ENCODE measurements at regions not wholly inside any gene's neighbourhood (a gene's known extent, or its start where the extent isn't known, plus 50 kb on each side); places are given as distances from the start of the nearest gene placed in this dataset.
"Not testable (repeated sequence)": the region's sequence is repeated elsewhere in the genome, so short reads cannot be mapped to it uniquely, and the experiment has no call there.

DNA sequence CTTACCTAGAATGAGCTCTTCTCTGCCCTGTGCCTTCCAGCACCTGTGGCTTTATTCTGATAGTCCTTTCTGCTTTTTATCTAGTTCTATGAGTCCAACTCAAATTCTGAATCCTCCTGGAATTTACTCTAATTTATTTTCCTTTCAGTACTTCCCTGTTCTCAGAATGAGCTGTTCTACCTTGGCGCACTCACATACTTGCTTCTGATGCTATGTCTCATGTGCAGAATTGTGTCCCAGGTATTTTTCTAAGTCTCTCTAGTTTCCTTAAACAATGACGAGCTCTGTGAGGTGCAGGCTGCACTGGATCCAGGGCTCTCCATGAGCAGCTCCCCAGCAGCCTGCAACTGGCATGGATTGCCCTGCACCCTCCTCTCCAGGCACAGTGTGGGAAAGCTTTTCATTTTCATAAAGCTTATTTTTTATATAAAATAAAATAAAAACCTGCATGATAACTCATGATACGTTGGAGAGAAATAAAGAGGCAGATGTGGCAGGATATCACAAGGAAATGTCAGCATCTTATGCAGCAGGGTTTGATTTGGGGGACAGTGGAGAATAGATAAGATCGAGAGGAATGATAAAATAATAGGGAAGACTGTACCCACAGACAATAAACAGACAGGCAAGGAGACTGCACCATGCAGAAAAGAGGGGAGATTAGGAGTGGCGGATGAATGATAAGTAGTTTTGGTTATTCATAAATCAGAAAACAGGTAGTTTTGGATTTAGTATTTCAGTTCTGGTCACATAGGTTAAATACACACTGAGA is 258.2 kb upstream of the POM121L12 start:
- DNase-seq = no peak

DNA sequence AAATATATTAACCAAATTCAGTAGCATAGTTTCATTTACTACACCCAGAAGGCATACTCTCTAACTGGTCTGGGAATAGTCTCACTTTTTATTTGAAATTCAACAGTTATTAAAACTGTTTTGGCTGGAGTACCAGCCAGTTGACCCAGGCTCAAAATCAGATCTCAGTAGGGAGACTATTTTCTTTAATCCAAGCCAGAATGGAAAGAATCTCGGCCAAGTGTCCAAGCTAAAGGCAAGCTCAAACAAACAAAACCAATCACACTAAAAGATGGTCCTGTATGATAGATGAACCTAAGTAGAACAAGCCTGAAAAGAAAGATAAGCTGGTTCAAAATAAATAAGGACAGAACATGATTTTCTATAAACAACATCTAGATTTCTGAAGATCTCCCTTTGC is 259.6 kb upstream of the POM121L12 start:
- no peak for DNase-seq

DNA sequence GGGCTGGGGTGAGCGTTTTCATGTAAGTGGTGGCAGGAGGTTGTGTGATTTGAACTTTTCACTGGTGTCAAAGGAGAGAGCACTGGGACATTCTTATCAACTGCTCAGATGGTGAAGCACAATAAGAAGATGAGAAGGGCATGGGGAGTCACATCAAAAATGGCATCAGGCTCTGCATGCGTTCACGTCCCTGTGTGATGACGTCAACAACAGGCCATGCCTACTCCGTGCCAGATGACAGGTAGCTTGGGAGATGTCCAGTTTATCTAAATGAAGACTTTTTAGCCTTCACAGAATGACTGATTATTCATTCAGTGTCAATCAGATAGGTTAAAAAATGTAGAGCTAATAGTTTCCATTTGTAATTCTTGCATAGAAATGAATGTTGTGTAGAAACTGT is 264.3 kb upstream of the POM121L12 start:
- DNase-seq = no peak

DNA sequence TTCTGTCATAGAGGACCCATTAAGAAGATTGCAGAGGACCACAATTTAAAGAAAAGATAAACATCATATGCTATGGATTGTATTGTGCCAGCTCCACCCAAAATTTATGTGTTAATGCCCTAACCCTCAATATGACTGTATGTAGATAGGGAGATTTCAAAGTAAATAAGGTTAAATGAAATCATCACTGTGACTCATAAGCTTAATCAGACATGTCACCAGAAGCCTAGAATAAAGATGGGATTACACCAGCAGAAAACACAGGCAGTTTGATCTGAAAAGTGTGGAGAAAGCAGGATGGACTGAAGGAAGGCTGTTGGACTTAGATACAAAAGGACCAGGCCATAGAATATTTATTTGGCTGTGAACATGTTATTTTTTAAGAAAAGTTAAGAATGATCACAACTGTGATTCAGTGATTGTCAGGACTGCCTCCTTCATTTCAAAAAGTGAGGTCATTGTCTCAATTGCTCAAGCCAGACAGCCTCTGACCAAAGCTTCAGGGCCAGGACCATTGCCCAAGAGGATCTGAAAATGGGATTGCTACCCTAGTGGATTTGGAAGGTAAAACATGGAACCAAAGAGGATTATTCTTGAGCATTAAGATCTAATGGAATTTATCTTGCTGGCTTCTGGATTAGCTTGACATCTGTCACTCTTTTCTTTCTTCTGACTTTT is 270.8 kb upstream of the POM121L12 start:
- no peak for DNase-seq

DNA sequence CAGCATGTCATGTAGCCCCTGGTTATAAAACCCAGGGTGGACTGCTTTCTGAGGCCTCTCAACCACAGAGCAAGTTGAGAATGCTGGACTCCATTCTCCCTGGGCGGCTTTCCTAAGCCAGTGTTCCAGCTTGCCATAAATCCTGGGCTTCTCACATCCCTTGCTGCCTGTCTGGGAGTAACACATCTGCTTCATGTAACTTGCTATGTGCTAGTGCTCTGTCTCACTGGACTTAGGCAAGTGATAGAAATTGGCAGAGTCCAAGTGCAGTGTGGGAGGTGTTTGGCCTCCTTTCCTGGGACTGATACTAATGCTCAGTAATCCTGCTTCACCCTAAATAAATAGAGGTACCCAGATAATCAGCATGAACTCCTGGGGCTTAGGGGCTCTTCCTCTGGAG is 277.1 kb upstream of the POM121L12 start:
- no peak for DNase-seq

DNA sequence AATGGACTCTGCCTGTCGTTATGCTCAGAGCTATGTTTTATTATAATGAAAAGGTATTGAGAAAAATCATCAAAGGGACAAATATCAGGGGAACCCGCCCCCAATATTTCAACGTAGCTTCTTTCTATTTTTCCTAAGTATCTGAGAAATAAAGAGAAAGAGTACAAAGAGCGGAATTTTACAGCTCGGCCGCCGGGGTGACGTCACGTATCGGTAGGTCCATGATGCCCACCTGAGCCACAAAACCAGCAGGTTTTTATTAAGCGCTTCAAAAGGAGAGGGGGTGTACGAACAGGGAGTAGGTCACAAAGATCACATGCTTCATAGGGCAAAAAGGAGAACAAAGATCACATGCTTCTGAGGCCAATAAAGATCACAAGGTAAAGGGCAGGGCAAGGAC is 281.6 kb upstream of the POM121L12 start:
- DNase-seq = no peak

DNA sequence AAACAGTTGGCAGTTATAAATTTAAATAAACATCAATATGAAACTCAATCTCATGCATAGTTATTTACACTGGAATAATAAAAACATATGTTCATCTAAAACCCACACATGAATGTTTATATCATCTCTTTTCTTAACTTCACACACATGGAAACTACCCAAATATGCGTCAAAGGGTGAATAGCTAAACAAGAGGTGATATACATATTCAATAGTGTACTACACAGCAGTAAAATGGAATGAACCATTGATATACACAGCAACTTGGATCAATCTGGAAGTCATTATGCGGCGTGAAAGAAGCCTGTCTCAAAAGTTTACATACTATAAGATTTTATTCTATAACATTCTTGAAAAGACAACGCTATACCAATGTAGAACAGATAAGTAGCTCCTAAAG is 282.5 kb upstream of the POM121L12 start:
- DNase-seq = no peak

DNA sequence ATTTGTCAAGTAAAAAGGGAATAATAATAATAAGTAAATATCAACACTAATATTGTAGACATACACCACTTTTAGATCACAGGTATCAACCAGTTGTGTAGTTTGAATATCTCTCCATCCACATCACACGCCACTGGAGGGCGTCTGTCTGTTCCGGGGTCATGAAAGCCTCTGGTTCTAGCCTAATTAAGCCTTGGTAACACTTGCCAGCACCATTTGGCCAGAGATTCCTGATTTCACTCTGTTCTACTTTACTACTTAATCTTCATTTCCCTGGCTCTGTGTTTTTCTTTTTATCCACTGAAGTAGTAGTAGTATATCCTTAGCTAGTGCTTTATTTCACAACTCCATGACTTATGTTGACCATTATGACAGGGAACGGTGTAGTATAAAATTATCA is 285.6 kb upstream of the POM121L12 start:
- no peak for DNase-seq

DNA sequence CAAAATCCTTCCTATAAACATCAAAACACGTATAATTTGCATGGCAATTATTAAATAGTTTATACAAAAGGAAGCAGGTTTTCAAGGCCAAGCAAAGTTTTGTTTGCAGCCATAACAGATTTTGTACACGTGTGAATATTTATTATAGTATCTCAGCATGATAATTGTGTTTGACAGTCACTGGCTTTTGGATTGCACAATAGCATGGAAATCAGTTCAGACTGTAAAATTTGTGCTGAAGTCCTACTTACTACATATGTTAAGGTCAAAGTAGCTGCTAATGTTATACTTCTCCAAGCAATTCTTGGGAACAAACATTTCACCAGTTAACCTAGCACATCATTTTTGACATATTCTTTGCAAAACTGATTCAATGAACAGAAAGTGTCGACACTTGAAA is 287.6 kb upstream of the POM121L12 start:
- DNase-seq = no peak

DNA sequence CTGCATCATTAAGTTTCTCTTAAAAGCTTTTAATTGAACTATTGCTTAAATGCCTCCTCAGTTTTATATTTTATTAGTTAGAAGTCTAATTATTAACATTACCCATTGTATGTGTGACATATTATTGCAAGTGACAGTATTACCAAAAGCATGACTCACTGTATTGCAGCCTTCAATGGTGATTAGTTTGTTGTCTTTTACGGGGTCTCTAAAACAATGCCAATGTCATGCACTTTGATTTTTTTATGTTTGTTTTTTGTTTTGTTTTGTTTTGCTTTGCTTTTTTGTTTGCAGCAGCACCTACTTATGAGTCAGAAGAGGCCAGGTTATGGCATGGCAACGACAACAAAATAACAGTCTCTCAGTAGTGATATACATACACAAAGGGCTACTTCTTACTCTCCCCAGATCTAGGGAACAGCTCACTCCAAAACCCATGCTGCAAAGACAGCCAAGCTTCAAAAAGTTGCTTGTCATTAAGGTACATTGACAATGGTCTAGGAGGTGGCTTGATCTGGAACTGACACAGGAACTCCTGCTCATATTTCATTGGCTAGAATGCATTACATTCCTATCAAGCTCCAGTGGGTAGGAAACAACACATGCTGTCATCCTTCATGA is 293.7 kb upstream of the POM121L12 start:
- no peak for DNase-seq

DNA sequence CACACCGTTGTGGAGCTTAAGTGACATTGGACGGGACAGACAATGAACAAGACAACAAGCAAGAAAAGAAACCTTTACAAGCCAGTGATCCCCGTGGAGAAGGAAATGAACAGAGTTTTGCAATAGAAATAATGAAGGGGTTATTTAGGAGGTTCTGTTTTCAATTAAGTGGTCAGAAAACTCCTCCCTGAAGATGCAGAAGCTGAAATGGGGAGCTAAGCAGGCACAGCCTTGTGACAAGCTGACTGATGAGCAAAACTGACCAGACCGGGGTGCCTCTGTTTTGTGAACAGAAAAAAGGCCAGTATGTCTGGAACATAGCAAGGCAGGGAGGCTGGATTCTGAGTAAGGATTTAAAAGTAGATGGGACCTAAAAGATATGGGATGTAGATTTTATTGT is 299.8 kb upstream of the POM121L12 start:
- no peak for DNase-seq

DNA sequence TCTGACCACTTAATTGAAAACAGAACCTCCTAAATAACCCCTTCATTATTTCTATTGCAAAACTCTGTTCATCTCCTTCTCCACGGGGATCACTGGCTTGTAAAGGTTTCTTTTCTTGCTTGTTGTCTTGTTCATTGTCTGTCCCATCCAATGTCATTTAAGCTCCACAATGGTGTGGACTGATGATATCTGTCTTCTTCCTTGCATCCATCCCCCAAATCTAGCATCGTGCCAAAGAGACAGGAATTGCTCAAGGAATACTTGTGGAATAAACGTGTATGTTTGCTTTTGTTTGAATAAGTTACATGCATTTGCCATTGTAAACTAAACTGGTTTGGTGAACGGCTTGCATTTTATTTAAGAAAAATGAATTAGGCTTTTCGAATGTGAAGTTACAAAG is 306.8 kb upstream of the POM121L12 start:
- DNase-seq = not testable (repeated sequence)

DNA sequence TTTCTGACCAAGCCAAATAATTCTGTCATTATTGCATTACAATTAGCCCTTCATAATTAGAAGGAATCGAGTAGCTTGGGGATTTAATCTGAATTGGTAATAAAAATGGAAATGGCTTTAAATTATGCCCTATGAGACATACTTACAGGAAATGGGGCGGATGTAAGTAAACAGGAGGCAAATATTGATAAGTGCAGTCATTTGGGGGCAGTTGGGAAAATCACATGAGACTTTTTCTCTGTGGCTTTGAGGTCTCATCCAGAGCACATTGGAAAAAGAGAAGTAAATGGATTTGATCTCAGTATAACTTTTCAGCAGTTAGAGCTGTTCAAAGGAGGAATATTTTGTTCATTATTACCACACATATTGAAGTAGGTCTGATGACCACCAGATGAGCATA is 307.8 kb upstream of the POM121L12 start:
- no peak for DNase-seq

DNA sequence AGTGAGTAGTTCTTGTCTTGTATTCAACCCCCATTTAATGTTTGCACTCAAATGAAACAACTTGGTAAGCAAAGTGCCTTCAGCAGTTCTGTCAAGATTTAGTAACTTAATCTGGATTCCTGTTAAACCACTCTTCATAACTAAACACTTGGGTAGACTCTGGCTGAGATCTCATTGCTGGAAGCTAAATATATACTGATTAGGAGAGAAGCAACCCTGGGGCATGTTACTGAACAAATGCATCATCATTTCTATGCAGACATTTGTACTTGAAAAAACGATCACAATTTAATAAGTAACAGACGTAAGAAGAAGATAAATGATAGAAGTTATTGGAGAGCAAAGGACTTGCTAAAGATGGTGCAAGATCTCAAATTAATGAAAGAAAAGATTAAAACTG is 308.4 kb upstream of the POM121L12 start:
- DNase-seq = no peak

DNA sequence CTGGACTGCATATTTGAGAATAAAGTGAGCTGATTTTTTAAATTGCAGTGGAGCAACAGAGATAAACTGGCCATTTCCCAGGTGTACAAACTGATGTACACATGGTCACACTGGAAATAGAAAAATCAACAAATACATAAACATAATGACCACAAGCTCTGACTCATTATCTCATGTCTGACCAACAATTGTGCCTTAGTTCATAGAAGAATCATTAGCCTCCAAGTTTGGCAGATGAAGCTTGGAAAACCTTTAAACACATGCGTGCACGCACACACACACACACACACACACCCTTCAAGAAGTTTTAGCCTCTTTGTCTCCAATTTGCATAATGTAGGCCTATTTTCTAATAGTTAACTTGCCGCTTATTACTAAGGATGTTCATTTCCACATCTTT is 308.9 kb upstream of the POM121L12 start:
- no peak for DNase-seq

DNA sequence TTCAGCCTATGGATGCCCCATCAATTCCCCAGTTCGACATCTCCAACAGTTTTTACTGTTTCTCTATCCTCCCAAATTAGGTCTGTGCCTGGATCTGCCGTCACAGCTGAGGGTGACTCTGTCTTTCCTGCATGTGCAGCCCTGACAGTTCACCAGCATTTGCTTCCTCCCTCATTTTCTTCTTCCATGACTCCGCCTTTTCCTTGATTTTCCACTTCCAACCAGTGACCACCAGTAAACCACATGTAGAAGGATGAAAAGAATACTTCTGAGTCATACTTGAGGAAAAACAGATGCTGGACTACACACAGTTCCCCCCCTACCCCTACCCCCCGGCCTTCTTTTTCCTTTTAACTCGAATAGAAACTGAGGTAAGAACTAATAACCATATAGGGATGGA is 311.8 kb upstream of the POM121L12 start:
- no peak for DNase-seq

DNA sequence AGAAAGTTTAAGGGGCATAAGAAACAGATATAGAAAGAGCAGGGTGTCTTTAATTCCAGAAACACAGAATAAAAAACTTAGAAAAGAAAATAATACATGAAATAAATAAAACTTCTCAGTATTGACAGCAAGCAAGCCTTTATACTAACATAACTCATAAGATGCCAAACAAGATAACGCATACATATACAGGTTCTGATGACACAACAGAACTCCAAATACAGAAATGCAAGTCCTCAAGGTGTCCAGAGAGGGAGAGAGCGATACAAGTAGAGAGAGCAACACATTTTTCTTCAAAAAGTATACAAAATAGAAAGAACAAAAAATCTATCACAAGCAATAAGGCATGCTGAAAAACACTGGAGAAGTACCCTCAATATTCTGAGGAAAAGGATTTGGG is 314.6 kb upstream of the POM121L12 start:
- no peak for DNase-seq

DNA sequence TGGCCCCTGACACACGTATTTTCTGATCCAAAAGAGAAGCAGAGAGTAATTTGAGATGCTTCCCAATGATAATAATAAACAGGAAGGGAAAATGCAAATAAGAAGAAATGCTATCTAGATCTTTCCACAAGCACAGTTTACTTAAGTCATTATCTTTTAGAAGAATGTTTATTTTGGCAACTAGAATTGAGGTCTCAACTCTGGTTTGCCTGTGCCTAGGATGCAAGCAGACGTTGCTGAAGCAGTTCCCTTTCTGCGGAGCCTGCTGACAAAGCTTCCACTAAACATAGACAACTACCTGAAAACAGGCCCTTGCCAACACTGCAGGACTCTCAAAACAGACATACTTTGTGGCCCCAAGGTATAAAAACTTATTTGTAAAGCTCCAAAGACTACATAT is 315.8 kb upstream of the POM121L12 start:
- no peak for DNase-seq

DNA sequence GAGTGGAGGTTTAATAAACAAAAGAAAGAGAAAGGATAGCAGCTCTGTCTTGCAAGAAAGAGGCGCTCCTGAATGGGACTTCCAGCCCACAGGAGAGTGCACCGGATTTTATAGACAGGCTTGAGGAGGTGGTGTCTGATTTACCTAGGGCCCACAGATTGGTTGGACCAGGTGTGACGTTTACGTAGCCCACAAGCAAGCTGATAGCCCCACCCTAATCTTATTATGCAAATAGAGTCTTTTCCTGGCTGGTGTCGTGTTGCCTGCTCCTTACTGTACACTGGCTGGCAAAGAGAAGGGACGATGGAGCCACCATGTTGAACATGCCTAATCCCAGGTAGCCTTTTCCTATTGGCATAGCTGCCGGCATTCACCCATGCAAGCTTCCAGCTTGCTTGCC is 319.7 kb upstream of the POM121L12 start:
- no peak for DNase-seq

DNA sequence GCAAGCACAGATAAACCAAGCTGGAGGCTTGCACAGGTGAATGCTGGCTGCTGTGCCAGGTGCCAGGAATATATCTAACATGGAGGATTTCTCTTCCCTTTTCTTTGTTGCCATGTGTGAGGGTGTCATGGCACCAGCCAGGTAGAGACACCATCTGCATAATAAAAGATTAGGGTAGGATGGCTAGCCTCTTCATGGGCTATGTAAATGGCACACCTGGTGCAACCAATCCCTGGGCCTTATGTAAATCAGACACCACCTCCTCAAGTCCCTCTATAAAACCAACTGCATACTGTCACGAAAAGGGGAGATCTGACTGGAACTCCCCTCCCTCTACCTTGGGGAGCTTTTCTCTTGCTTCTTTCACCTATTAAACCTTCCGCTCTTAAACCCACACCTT is 322.5 kb upstream of the POM121L12 start:
- no peak for DNase-seq

DNA sequence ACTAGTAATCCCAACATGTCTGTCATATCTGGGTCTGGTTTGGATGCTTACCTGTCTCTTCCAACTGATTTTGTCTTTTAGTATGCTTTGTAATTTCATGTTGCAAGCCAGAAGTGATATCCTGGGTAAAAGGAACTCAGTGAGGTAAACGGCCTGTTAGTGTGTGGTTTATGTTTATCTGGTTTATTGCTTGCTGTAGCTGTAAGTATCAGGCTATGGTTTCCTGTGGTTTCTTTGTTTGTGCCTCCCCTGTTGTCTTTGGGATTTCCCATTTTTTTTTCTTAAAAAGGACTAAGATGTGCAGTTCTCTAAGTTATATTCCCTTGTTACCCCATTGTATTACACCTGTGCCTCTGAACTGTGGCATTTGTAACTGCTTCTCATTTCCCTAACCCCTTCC is 323.5 kb upstream of the POM121L12 start:
- no peak for DNase-seq

DNA sequence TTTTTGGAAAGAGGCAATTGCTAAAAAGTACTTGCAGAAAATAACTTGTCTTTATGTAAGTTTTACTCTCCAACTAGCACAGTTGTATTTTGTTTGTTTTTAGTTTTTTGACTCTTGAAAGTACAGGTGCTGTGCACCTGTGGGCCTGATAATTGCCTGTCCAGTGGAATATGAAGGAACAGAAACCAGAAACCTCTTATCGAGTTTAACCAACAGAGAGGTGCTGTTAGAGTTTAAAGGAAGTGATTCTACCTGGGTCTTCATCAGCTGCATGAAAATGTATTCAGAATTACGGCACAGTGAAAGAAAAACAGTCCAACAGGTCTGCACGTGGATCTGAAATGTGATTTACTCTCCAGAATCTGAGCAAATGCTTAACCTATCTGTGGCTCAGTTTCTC is 326.6 kb upstream of the POM121L12 start:
- no peak for DNase-seq

DNA sequence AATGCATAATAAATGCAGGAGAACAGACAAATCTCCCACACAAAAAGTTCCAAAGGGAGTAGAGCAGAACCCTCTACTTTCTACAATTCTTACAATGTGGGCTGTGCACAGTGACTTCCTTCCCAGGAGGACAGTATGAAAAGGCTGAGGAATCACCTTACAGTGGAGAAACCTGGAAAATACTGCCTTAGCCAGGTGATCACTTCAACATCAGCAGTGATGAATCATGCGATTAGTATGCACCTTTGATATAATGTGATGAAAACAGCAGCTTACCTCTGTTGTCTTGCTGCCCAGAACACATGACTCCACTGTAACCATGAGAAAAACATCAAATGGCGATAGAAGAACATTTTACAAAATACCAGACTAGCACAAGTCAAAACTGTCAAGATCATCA is 329.7 kb upstream of the POM121L12 start:
- no peak for DNase-seq

DNA sequence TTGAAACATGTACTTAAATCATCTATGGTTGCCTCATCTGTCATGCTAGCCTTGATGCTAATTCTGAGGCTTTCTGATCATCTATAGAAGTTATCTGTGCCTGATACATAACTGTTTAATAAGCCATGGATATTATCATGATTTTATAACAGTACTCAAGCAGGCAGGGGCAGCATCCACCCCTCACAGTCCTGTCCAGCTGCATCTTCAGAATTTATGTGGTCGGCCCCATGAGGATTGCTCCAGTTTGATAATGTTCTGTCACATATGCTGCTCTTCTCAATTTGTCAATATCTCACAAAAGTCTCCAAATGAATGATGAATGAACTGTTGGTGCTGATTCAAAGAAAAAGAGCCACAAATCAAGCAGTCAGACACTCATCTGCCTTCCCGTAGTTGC is 335.1 kb upstream of the POM121L12 start:
- no peak for DNase-seq
